T47D (cell line): ENCODE measurements at regions not wholly inside any gene's neighbourhood (a gene's known extent, or its start where the extent isn't known, plus 50 kb on each side); places are given as distances from the start of the nearest gene placed in this dataset.

Experiments used
- DNase-seq, 2 experiments: peaks; one replicate each; pipeline versions ENCODE4 v3.0.0 to v3.0.0-alpha.2; 2011 to 2012; ENCODE audit warnings: low read depth in 1 of 2, low spot score in 1 of 2
- JUND ChIP-seq: IDR thresholded peaks from 2 replicates; pipeline ENCODE4 v1.6.1; 2012; ENCODE audit warnings: low read depth
- in situ Hi-C: cut with HindIII; loops from 2 replicates; pipeline ENCODE4 v1.10.0; 2016; ENCODE audit warnings: low sequenced_read_pairs, low pct_unique_long_range_greater_than_20kb

GRCh38 chr2:65856423-65856822, 424.0 kb upstream of the SPRED2 start:
- in situ Hi-C loops: no loop called here
- no peak for TF ChIP-seq JUND
- no peak for DNase-seq

- in situ Hi-C loops: no loop called here
- TF ChIP-seq JUND: no peak
- DNase-seq: no peak
These were observed 418.3 kb upstream of the SPRED2 start for GRCh38 chr2:65850695-65851094.

DNA sequence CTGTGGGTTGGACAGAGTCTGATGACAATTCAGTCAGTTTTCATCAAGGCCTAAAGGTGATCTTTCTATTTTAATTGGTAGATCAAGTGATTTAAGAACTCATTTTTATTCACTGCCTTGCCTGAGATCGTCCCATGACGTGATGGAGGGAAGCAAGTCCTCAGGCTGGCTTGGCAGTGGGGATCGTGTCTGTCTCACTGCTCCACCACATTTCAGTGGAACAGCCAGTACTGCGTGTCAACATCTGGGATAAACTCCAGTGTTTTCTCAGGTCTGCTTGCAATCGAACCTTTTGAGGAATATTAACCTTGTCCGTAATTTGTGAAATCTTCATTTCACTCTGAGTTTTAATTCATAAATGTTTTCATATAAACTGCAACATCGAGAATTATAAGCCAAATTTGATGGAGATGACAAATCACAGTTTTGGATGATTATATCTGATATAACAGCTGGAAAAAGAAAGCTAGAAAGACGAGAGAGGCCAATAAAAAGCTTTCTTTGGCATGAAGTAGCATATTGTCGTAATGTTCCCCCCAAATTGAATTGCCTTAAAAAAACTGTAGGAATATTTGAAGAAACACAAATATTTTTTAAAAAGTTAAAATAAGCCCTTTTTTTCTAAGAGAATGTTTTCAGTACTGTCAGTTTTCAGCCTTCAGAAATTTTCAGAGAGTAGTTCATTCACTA, 414.7 kb upstream of the SPRED2 start:
- DNase-seq: no peak
- in situ Hi-C loops: no loop called here
- TF ChIP-seq JUND: no peak

DNA sequence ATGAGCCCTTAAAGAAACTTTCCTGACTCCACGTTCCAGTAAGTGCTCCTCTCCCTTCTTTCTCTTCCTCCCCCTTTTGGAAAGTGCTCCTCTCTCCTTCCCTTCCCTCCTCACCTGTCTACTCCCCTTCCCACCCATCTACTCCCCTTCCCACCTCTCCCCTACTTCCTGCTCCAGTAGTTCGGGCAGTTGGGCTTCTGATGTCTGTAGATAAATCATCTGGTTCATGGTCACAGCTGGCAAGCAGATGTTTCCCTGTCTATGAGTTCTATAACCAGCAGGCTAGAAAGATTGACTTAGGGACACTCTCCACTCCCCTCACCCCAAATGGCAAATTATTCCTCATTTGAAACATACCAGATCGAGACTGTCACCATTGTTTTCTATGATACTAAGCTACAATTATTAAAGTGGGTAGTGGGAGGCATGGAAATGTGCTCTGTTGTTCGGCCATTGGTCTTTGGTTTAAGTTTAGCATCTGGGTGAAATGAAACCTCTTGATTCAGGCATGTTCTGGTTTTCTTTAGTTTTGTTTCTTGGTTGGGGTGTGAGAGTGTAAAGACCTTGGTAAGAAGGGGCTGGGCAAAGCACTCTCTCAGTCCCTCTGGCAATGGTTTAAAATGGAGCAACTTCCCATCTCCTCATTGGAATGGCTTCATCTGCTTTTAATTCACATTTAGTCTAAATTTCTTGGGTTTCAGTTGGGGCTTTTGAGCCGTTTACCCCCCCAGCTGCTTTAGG, 413.2 kb upstream of the SPRED2 start:
- in situ Hi-C loops: no loop called here

DNA sequence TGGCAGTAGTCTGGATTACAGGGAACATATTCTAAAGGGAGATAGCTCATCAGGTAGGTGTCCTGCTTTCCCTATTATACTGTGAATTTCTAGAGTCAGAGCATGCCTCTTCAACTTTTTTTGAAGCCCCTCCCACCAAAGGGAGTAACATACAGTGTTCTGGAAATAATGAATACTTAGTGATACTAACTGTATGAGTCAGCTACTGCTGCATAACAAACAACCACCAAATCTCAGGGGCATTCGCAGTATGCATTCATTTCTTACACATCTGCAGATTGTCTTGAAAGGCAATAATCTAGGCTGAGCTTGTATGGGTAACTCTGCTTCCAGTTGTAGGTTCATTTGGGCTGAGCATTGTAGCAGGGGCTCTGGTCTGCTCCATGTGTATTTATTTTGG, 409.7 kb upstream of the SPRED2 start:
- in situ Hi-C loops: no loop called here
- DNase-seq: no peak
- TF ChIP-seq JUND: no peak

More for the DNA sequence above, 413.2 kb upstream of the SPRED2 start:
- TF ChIP-seq JUND: no peak
- no peak for DNase-seq

DNA sequence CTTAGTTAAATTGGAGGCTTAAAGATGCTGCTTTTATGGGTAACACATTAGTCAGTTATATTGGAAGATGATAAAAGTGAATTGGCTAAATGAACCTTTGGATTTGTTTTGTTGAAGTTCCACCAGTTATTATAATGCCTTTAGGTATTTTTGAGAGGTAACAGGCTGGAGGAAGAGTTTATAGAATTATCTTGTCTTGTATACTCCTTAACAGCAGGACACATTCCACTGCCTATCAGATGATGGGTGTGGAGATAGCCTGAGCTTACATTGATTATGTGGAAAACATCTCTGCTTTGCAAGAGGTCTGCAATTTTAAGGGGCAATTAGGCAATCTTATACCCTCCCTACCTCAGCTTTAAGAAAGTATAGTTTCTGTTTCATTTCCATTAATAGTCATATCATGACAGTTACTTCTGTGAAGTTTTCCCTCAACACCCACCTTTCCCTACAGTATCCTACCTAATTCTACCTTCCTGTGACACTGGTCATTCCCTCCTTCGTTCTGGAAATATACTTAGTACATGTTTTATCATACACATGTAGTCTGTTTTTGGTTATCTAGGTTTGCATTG, 403.7 kb upstream of the SPRED2 start:
- no peak for DNase-seq
- TF ChIP-seq JUND: no peak
- in situ Hi-C loops: no loop called here

DNA sequence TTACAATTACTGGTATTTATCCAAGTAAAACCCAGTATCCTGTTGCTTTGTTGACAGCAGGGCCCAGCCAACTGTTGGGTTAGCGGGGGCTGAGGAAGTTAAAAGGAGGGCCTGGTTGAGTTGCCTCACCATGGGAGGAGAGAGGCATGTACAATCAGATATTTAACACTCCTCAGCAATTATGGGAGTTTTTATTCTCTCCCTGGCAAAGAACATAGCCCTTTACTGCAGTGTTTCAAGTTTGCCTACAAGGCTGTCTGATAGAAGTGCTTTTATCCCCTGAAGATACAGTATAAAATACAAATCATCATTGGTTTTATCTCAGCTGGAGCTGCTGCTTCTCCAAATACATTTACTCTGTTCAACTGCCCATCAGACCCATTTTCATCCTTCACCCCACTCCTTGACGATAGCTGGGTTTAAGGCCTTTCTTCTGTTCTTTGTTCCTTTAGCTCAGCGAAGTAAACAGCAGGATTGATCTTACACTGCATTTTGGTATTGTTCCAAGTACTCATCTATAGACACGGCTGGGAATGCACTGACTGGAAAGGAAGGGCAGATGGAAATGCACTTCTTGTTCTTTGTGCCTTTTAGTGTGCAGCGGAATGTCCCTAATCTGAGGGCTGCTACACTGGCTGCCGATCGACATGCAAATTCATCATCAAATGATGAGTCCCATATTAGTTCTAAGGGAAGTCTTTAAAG, 402.5 kb upstream of the SPRED2 start:
- in situ Hi-C loops: no loop called here
- no peak for DNase-seq
- TF ChIP-seq JUND: no peak

- no peak for TF ChIP-seq JUND
- DNase-seq: no peak
- in situ Hi-C loops: no loop called here
These were observed 401.7 kb upstream of the SPRED2 start for GRCh38 chr2:65834062-65834461.

GRCh38 chr2:65831509-65831908, 399.1 kb upstream of the SPRED2 start:
- in situ Hi-C loops: no loop called here
- TF ChIP-seq JUND: no peak
- no peak for DNase-seq

- in situ Hi-C loops: no loop called here
These were observed 394.2 kb upstream of the SPRED2 start for GRCh38 chr2:65826567-65826966.

DNA sequence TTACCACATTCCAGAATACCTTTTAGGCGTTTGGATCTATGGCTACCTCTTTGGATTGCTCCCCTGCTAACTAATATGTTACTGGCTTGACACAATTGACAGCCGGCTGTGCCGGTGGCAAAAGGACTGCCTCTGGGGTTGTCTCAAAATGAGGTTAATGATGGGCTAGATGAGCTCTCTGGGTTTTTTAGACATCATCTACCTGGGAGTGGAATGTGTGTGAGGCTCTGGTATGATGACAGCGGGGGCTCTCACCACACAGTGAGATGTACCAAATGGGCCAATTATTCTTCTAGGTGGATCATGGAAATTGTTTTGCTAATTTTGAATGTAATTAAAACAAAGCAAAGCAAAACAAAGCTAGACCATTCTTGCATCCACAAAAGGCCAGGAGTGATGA, 391.1 kb upstream of the SPRED2 start:
- in situ Hi-C loops: no loop called here
- DNase-seq: no peak
- no peak for TF ChIP-seq JUND

More at GRCh38 chr2:65826567-65826966, 394.2 kb upstream of the SPRED2 start:
- TF ChIP-seq JUND: no peak
- no peak for DNase-seq

GRCh38 chr2:65820454-65820853, 388.1 kb upstream of the SPRED2 start:
- in situ Hi-C loops: no loop called here
- TF ChIP-seq JUND: no peak
- no peak for DNase-seq

GRCh38 chr2:65819963-65820362, 387.6 kb upstream of the SPRED2 start:
- no peak for TF ChIP-seq JUND
- no peak for DNase-seq
- in situ Hi-C loops: no loop called here
